Non-pigmented ciliary epithelial cell (primary cell): ENCODE measurements at regions not wholly inside any gene's neighbourhood (a gene's known extent, or its start where the extent isn't known, plus 50 kb on each side); places are given as distances from the start of the nearest gene placed in this dataset.

Experiments
- DNase-seq: peaks from one replicate; pipeline ENCODE4 v3.0.0-alpha.2; 2010; ENCODE audit warnings: low read depth

GRCh38 chr3:190790185-190790584 is 72.3 kb downstream of the GMNC start:
- no peak for DNase-seq

- no peak for DNase-seq
Observed at GRCh38 chr3:190786898-190787297, 75.6 kb downstream of the GMNC start.

- no peak for DNase-seq
Observed at GRCh38 chr3:190785047-190785446, 77.4 kb downstream of the GMNC start.

GRCh38 chr3:190780524-190780923 is 82.0 kb downstream of the GMNC start:
- no peak for DNase-seq

DNA sequence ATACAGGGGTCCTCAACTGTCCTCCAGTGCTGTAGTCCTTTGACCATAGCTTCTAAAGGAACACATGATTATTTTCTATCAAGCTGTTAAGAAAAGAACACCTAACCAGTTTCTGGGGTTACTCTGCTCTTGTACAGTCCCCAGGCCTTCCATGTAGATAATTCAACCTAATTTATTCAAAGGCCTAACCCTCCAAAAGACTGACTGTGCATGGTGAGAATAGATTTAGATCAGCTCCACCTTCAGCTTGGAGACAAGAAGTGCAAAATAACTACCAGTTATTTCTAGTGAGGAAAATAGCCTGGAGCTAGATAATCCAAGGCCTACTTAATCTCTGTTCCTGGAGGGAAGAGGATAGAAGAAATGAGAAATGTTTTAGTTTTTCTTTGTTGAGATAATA is 87.9 kb downstream of the GMNC start:
- DNase-seq: no peak

GRCh38 chr3:190773948-190774347 is 88.5 kb downstream of the GMNC start:
- no peak for DNase-seq

- DNase-seq: no peak
Observed at GRCh38 chr3:190772831-190773230, 89.7 kb downstream of the GMNC start.

DNA sequence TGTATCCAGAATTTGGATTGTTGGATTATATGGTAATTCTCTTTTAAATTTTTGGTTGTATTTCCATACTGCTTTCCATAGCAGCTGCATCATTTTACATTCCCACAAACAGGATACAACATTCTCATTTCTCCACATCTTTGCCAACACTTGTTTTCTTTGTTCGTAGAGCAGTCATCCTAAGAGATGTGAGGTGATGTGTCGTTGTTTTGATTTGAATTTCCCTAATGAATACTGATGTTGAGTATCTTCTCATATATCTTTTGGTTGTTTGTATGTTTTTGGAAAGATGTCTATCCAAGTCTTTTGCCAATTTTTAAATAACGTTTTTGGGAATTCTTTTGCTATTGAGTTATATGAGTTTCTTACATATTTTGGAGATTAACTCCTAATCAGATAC is 93.6 kb downstream of the GMNC start:
- DNase-seq: no peak

DNA sequence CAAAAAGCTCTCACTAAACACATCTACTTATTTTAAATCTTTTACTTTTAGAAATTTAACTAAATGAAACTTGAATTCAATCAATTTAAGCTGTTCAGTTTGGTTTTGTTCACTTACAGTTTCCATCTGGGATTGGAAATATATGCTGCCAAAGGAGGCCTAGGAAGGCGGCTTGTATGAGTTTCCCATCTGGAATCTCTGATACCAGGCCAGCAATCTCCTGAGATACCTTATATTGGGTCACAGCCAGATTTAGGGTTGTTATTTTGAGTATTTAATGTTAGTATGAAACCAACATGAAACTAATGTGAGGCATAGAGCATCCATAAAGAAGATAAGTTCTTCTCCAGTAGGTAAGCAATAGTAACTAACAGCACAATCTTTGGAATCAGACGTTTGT is 94.6 kb downstream of the GMNC start:
- no peak for DNase-seq

DNA sequence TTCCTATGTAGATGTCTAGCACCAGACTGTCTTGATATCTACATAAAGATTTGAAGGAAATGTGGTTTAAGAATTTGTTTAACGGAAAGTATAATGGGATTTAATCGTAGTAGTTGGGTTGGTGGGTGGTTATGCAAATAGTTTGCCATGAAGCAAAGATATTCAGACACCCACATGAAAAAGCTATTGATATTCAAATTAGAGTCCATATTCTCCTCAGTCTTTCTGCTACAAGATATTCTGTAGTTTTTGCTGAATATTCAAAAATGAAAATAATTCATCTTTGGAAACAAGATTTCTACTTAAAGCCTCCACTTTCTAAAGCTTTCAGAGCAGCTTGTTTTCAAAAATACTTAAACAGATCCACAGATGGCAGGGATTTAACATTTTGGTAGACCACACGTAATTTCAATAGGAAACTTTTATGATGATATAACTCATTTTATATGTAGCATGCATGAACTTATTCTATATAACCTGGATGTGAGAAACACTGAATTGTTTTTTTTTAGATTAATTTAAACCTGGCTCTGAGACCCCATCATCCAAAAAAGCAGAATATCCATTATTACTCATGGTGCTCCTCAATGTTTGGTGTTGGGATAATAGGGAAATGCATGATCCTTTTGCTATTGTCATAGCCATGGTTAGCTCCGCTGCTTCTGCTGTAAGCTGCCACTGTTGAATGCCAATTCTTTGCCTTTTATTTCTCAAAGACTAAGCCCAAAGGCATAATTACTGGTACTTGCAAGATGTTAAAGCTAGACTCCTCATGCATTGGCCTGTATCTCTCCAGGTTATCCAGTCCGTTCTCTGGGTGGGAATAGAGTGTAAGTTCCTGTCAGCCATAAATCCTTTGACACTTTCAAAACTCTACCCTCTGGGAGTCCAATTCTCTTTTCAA is 98.0 kb downstream of the GMNC start:
- no peak for DNase-seq

- no peak for DNase-seq
Observed at GRCh38 chr3:190762801-190763200, 99.7 kb downstream of the GMNC start.

- DNase-seq: no peak
Observed at GRCh38 chr3:190747571-190747970, 114.9 kb downstream of the GMNC start.

GRCh38 chr3:190746986-190747385 is 115.5 kb downstream of the GMNC start:
- DNase-seq: no peak

GRCh38 chr3:190746531-190746930 is 116.0 kb downstream of the GMNC start:
- DNase-seq: no peak

GRCh38 chr3:190741788-190742187 is 120.7 kb downstream of the GMNC start:
- no peak for DNase-seq

DNA sequence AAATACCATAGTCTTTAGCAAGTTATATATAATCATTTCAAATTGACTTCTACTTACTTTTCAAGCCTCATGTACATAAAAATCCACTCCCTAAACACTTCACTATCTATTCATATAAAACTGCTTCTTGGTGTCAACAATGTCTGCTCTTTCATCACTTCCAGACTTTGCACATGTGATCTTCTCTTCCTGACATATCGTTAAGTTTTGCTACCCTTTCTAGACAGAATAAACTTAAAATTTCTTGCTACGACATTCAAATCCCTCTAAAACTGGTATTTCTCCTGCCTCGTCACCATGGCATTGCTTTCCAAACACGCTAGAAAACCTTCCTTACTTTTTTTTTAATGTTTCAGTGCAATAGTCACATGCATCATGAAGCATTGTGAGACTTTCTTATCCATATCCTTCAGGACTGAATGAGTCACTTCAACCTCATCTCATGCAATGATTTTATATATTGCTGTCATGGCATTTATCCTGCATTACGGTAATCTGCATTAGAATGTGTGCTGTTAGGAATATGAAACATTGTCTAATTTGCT is 122.8 kb downstream of the GMNC start:
- no peak for DNase-seq

DNA sequence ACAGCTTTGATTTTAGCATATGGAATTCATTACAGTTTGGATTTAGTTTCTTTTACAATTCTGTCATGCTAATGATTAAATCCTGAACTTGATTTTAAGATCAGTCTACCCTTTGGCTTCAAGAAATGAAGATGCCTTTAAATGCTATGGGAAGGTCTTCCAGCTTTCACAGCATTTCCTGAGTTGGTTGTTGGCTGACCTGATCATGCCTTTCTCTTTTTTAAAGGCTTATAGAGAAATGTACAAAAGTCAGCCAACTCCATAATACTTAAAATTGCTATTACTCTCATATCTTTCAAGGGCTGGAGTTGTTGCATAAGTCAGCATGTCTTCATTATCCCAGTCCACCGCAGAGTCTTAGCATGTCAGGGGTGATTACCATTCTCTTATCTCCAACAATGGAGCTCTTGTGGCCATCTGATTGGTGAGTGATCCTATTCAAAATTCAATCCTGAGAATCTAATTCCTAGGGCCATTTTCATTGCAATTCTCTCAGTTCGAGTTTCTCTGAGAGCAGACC is 123.8 kb downstream of the GMNC start:
- DNase-seq: no peak

GRCh38 chr3:190737446-190737845 is 125.0 kb downstream of the GMNC start:
- no peak for DNase-seq

- no peak for DNase-seq
Observed at GRCh38 chr3:190734490-190734889, 128.0 kb downstream of the GMNC start.

- no peak for DNase-seq
Observed at GRCh38 chr3:190733591-190734146, 128.8 kb downstream of the GMNC start.

DNA sequence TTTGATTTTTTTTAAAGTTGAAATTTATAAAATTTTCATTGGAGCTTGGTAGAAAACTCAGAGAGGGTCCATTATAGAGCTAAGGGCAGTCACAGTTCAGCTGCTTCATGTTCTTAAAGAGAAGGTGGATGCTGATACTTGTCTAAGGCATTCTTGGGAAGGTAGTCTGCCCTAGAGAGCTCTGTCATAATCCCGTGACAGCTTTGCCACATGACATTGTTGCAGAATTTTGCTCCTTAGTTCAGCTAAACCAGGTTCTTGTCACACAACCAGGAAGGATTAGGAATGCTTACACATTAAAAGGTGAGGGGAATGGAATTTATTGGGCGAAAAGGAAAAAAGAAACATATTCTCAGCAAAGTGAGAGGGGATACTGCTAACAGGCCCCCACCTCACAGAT is 130.9 kb downstream of the GMNC start:
- DNase-seq: no peak

DNA sequence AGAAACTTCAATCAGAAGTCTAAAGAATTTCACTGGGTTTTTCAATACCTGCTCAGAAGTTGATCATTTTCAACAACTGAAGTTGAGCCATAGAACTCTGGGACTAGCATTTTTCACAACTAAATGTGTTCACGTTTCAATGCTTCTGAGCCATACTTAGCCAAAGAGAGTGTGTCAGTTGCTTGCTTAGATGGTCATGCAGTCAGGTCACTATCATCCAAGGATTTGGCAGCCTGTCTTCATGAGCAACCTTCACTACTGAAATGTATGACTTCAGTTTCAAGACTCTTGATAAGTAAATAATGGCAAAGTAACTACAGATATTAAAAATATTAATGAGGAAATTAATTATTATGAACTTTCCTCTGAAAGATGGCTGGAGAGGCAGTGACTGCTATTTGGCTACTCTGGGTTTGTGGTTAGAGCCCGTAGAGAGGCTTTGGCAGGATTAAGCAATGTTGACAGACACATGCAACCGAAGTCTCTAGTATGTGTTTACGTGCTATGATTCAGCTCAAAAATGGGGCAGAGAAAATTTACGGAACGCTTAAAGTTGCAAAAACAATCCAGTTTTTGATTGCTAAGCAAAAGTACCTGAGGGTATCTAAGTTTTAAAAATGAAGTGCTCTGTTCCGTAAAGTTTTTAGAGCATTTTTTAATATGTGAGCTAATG is 133.8 kb downstream of the GMNC start:
- DNase-seq: no peak
